ENCODE measurements at regions not wholly inside any gene's neighbourhood (a gene's known extent, or its start where the extent isn't known, plus 50 kb on each side); places are given as distances from the start of the nearest gene placed in this dataset.
A peak's percentile ranks its signal among the peaks of the same experiment; 100 is the strongest.

- DNase-seq (ENCODE audit: low spot score) (no peak), ATAC-seq (no peak)
These were observed 69.0 kb upstream of the ZC3H11B start for GRCh38 chr1:219681876-219682275.

GRCh38 chr1:219676012-219676765 lies 63.3 kb upstream of the ZC3H11B start:
- ATAC-seq (no peak), DNase-seq (ENCODE audit: low spot score) (no peak)

DNA sequence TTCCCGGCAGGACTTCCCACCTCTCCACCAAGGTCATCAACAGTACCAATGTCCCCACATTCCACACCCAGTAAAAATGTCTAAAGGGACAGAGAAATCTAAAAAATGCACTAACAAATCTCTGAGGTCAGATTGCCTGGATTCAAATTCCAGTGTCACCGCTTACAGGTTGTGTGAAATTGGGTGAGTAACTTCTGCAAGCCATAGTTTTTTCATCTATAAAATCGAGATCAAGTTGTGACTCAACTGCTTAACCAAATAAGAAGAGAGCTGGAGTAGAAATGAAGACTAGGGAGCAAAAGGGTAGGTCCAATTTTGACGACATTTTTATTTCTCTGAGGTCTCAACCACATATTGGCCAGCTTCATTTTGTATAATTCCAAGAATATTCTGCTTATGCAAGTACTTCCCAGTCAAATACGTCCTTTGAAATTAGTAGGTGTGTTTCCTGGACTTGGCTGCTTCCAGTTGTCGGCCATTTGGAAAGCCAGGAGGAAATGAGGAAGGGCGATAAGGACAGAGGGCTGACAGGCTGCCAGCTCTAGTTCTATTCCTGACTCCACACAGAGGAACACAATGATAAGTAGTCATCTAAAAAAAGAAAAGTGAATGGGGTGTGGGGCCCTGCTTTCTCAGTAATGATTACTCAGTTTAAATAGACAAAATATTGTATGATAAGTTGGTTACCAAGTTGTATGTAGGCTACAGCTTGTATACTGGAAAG lies 57.7 kb upstream of the ZC3H11B start:
- DNase-seq (ENCODE audit: low spot score): no peak

DNA sequence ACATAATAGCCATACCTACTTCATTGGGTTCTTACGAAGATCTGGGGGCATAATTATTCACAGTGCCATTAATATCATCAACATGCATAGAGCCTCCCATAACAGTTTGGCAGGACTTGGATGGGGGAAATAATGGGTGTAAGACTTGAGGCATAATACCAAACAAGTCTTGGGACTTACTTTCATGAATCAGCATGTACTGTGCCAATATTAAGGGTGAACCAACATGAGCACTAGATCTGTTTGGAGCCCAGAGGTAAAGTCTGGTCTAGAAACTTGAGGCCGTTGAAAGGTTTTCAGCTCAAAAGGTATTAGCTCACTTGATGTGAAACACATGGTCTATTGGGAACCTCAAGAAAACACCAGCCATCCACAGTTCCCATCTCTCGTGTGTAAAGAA lies 56.7 kb upstream of the ZC3H11B start:
- ATAC-seq: no peak
- DNase-seq (ENCODE audit: low spot score): no peak

More for the DNA sequence above, 57.7 kb upstream of the ZC3H11B start:
- ATAC-seq: peak; percentile 20

- no peak for DNase-seq (ENCODE audit: low spot score)
- ATAC-seq: no peak
These were observed 56.1 kb upstream of the ZC3H11B start for GRCh38 chr1:219669042-219669441.

- peak; percentile 46 for DNase-seq (ENCODE audit: low spot score)
- ATAC-seq: peak; percentile 39
These were observed 55.5 kb upstream of the ZC3H11B start for GRCh38 chr1:219668446-219668845.

- ATAC-seq (peak; percentile 84), DNase-seq (ENCODE audit: low spot score) (peak; percentile 69)
These were observed 53.3 kb upstream of the ZC3H11B start for GRCh38 chr1:219666242-219666641.

GRCh38 chr1:219665089-219665488 lies 52.2 kb upstream of the ZC3H11B start:
- ATAC-seq (no peak), DNase-seq (ENCODE audit: low spot score) (no peak)

GRCh38 chr1:219664310-219665029 lies 51.6 kb upstream of the ZC3H11B start:
- DNase-seq (ENCODE audit: low spot score) (no peak), ATAC-seq (peak; percentile 66)

All from left lobe of liver (tissue), 2 donors.